ENCODE measurements at regions not wholly inside any gene's neighbourhood (a gene's known extent, or its start where the extent isn't known, plus 50 kb on each side); places are given as distances from the start of the nearest gene placed in this dataset.

GRCh38 chr13:37357548-37357947 is 241.0 kb downstream of the POSTN start:
- DNase-seq, result no peak

GRCh38 chr13:37353911-37354310 is 244.7 kb downstream of the POSTN start:
- no peak for DNase-seq

GRCh38 chr13:37351211-37351610 is 245.7 kb upstream of the CSNK1A1L start:
- DNase-seq, result no peak

- DNase-seq, result no peak
Observed at GRCh38 chr13:37349916-37350315, 244.5 kb upstream of the CSNK1A1L start.

- no peak for DNase-seq
Observed at GRCh38 chr13:37348916-37349643, 243.6 kb upstream of the CSNK1A1L start.

GRCh38 chr13:37345869-37346268 is 240.4 kb upstream of the CSNK1A1L start:
- DNase-seq, result no peak

- no peak for DNase-seq
Observed at GRCh38 chr13:37345391-37345790, 239.9 kb upstream of the CSNK1A1L start.

- DNase-seq, result no peak
Observed at GRCh38 chr13:37344056-37344455, 238.6 kb upstream of the CSNK1A1L start.

- DNase-seq, result no peak
Observed at GRCh38 chr13:37342205-37342604, 236.7 kb upstream of the CSNK1A1L start.

GRCh38 chr13:37340901-37341670 is 235.6 kb upstream of the CSNK1A1L start:
- DNase-seq, result no peak

GRCh38 chr13:37339386-37339735 is 233.9 kb upstream of the CSNK1A1L start:
- DNase-seq, result no peak

- no peak for DNase-seq
Observed at GRCh38 chr13:37338726-37339385, 233.4 kb upstream of the CSNK1A1L start.

- no peak for DNase-seq
Observed at GRCh38 chr13:37326334-37326733, 220.9 kb upstream of the CSNK1A1L start.

- DNase-seq, result no peak
Observed at GRCh38 chr13:37319031-37319443, 213.6 kb upstream of the CSNK1A1L start.

- no peak for DNase-seq
Observed at GRCh38 chr13:37316935-37317334, 211.5 kb upstream of the CSNK1A1L start.

GRCh38 chr13:37313372-37313771 is 207.9 kb upstream of the CSNK1A1L start:
- no peak for DNase-seq

GRCh38 chr13:37306778-37307544 is 201.5 kb upstream of the CSNK1A1L start:
- DNase-seq, result no peak

GRCh38 chr13:37303606-37304005 is 198.1 kb upstream of the CSNK1A1L start:
- DNase-seq, result no peak

GRCh38 chr13:37302686-37303085 is 197.2 kb upstream of the CSNK1A1L start:
- DNase-seq, result no peak

- no peak for DNase-seq
Observed at GRCh38 chr13:37295573-37295972, 190.1 kb upstream of the CSNK1A1L start.

GRCh38 chr13:37295071-37295470 is 189.6 kb upstream of the CSNK1A1L start:
- DNase-seq, result no peak

- DNase-seq, result no peak
Observed at GRCh38 chr13:37294472-37294871, 189.0 kb upstream of the CSNK1A1L start.

- no peak for DNase-seq
Observed at GRCh38 chr13:37293295-37293694, 187.8 kb upstream of the CSNK1A1L start.
